NCI-H128 (cell line): ENCODE measurements at regions not wholly inside any gene's neighbourhood (a gene's known extent, or its start where the extent isn't known, plus 50 kb on each side); places are given as distances from the start of the nearest gene placed in this dataset.
A peak's percentile ranks its signal among the peaks of the same experiment; 100 is the strongest.
"Not testable (repeated sequence)": the region's sequence is repeated elsewhere in the genome, so short reads cannot be mapped to it uniquely, and the experiment has no call there.

Experiments
- DNase-seq: peaks from one replicate; lab custom pipeline; 2025; ENCODE audit not compliant: unreplicated experiment; lab: John Stamatoyannopoulos, UW

- DNase-seq = no peak
Measured at GRCh38 chrX:54615109-54615508, 85.1 kb downstream of the GNL3L start.

DNA sequence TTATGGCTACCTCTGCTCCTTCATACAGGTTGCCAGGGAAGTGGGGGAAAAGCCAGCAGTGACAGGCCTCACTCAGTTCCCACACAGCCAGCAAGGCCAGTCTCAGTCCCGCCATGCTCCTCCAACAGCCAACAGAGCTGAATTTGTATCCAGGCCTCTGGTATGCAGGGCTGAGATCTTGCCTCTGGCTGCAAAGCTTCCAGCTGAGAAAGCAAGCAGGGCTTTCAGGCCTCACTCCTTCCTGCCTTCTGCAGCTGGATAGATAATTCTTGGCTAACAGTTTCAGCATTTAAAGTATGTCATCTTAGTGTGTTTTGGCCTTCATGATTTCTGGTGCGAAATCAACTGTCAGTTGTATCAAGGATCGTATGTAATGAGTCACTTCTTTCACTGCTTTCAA, 103.6 kb downstream of the GNL3L start:
- DNase-seq = no peak

GRCh38 chrX:54639018-54639345, 109.0 kb downstream of the GNL3L start:
- no peak for DNase-seq

DNA sequence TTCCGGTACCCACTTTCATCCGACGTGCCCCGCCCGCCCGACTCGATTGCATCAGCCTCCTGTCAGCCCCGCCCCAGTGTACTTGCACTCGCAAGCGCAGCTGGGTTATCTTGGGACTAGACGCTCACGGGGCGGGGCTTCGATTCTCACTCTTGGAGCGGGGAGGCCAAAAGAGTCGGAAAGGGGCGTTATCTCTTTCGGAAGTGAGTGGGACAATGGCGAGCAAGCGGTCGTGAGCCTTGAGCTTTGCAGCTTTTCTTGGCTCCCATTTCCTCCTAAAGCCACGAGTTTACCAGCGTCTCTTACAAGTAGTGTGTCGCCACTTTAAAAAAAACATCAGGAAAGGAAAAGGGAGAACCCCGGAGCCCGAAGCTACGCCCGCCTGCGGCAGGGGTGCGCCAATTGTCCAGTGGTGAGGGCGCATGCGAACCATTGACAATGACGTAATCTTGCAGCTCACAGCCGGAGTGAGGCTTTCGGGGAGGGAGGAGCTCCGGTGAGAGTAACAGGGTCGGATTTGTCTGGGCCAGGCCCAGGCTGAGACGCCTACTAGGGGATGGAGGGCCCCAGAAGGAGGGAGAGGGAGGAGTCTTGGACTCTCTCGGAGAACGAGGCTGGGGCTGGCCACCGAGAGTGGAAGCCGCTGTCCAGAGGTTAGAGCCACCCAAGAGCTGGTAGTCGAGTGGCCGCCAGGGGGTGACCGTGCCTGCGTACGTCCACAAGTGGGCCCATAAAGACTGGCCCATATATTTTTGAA, 109.5 kb downstream of the GNL3L start:
- peak; percentile 93 for DNase-seq

- DNase-seq = no peak
Measured at GRCh38 chrX:54640103-54640690, 110.2 kb downstream of the GNL3L start.

- DNase-seq = no peak
Measured at GRCh38 chrX:54640736-54641135, 110.7 kb downstream of the GNL3L start.

DNA sequence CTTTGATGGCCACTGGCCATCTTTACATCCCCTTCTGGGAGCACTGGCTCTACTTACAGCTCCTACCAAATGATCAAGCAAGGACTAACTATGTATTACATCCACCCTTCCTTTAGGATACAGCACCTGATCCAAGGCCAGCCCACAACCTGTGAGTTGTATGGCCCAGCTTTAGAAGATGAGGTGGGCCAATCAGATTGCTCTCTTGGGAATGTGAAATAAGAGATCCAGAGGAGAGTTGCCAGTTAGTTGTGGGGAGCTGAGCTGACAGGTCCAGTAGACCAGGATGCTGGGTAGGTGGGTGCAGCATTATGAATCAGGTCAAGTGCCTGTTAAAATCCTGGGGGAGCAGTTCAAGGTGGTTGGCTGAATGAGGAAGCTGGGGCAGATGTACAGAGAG, 111.5 kb downstream of the GNL3L start:
- DNase-seq = no peak

DNA sequence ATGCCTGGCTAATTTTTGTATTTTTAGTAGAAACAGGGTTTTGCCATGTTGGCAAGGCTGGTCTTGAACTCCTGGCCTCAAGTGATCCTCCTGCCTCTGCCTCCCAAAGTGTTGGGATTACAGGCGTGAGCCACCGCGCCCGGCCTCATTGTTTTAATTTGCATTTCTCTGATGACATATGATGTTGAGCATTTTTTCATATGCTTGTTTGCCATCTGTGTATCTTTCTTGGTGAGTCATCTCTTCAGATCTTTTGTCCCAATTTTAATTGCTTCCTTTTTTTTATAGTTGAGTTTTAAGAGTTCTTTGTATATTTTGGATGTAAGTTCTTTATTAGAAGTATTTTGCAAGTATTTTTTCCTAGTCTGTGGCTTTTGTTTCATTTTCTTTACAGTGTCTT, 117.6 kb downstream of the GNL3L start:
- not testable (repeated sequence) for DNase-seq

DNA sequence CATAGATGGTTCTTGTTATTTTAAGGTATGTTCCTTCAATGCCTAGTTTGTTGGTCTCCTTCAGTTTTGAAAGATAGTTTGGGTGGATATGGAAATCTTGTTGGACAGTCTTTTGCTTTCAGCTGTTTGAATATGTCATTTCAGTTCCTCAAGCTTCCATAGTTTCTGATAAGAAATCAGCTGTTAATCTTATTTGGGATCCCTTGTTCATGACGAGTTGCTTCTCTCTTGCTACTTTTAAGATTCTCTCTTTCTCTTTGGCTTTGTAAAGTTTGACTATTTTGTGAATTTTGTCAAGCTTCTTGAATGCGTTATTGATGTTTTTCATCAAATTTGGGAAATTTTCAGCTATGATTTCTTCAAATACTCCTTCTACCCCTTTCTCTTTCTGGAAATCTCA, 129.5 kb downstream of the GNL3L start:
- DNase-seq = no peak

- DNase-seq = no peak
Measured at GRCh38 chrX:54675762-54676161, 122.3 kb downstream of the ITIH6 start.

GRCh38 chrX:54695231-54695630, 102.8 kb downstream of the ITIH6 start:
- DNase-seq = no peak

GRCh38 chrX:54695816-54696487, 102.1 kb downstream of the ITIH6 start:
- no peak for DNase-seq
